SK-N-SH (cell line): ENCODE measurements at regions not wholly inside any gene's neighbourhood (a gene's known extent, or its start where the extent isn't known, plus 50 kb on each side); places are given as distances from the start of the nearest gene placed in this dataset.

ENCODE experiments used
- CTCF ChIA-PET: fragments of 300-600, 350-600 bp; formaldehyde crosslinking; extraction: SDS; loops from one replicate; lab custom pipeline; 2021; lab: Yijun Ruan, JAX
- POLR2A ChIA-PET: fragments of 350-600 bp; sonication (Branson Sonifier 250); formaldehyde crosslinking; extraction: SDS; loops from one replicate; lab custom pipeline; 2020; ENCODE audit warnings: antibody characterized with exemption, inconsistent platforms; lab: Yijun Ruan, JAX
- DNase-seq: peaks from one replicate; pipeline ENCODE4 v3.0.0; 2012
- H2AFZ ChIP-seq: fragments of 200-600 bp; sonication (generic); 2 replicates; pipeline ENCODE4 v1.8.1; 2016; ENCODE audit warnings: antibody characterized with exemption, mild to moderate bottlenecking, low read depth
- H3F3A ChIP-seq: fragments of 200-600 bp; sonication (generic); replicated peaks from 2 replicates; pipeline ENCODE3; 2016; ENCODE audit warnings: antibody characterized with exemption, mild to moderate bottlenecking; ENCODE audit not compliant: insufficient read depth
- H3K27ac ChIP-seq, 2 experiments: fragments of 200-500 bp in 1 of 2; fragments of 200-600 bp in 1 of 2; sonication (Bioruptor generic) in 1 of 2; sonication (generic), shearing (Covaris generic) in 1 of 2; 2 replicates each; pipeline versions ENCODE4 v1.5.1 to v1.6.1; 2014 to 2016; ENCODE audit warnings: low read depth in 2 of 2, inconsistent platforms in 1 of 2, low read length in 1 of 2, mild to moderate bottlenecking in 1 of 2, mixed read lengths in 1 of 2
- H3K27me3 ChIP-seq: fragments of 200-600 bp; sonication (generic), shearing (Covaris generic); 2 replicates; pipeline ENCODE4 v1.6.1; 2016; ENCODE audit warnings: mixed run types; ENCODE audit not compliant: insufficient read depth
- H3K36me3 ChIP-seq, 2 experiments: fragments of 200-500 bp in 1 of 2; fragments of 200-600 bp in 1 of 2; sonication (Bioruptor generic) in 1 of 2; sonication (generic) in 1 of 2; replicated peaks in 1 of 2; 2 replicates each; pipeline versions ENCODE3 to v1.5.1; 2014 to 2016; ENCODE audit warnings: low read length in 1 of 2, mild to moderate bottlenecking in 1 of 2; ENCODE audit not compliant: insufficient read depth in 2 of 2, control insufficient read depth in 1 of 2
- H3K4me1 ChIP-seq, 2 experiments: fragments of 200-500 bp in 1 of 2; fragments of 200-600 bp in 1 of 2; sonication (Bioruptor generic) in 1 of 2; sonication (generic), shearing (Covaris generic) in 1 of 2; 2 replicates each; pipeline versions ENCODE4 v1.5.1 to v1.6.1; 2014 to 2016; ENCODE audit warnings: low read depth in 1 of 2, low read length in 1 of 2, mixed run types in 1 of 2; ENCODE audit not compliant: insufficient read depth in 2 of 2, control insufficient read depth in 1 of 2
- H3K4me2 ChIP-seq: fragments of 200-600 bp; sonication (generic), shearing (Covaris generic); 2 replicates; pipeline ENCODE4 v1.6.1; 2017; ENCODE audit warnings: mixed run types
- H3K4me3 ChIP-seq, 2 experiments: fragments of 200-500 bp in 1 of 2; fragments of 200-600 bp in 1 of 2; sonication (Bioruptor generic) in 1 of 2; sonication (generic), shearing (Covaris generic) in 1 of 2; 2 replicates each; pipeline versions ENCODE4 v1.5.1 to v1.8.1; 2014 to 2016; ENCODE audit warnings: low read depth in 2 of 2, inconsistent platforms in 1 of 2, low read length in 1 of 2, mild to moderate bottlenecking in 1 of 2, mixed read lengths in 1 of 2, moderate library complexity in 1 of 2
- H3K79me2 ChIP-seq: fragments of 200-600 bp; sonication (generic); 2 replicates; pipeline ENCODE4 v1.8.1; 2017; ENCODE audit warnings: mild to moderate bottlenecking; ENCODE audit not compliant: insufficient read depth
- H3K9ac ChIP-seq: fragments of 200-600 bp; sonication (generic); 2 replicates; pipeline ENCODE4 v1.6.1; 2017; ENCODE audit warnings: mixed run types
- H3K9me2 ChIP-seq: fragments of 200-600 bp; sonication (generic); 2 replicates; pipeline ENCODE4 v1.6.1; 2017; ENCODE audit warnings: mixed run types
- H3K9me3 ChIP-seq: fragments of 200-600 bp; sonication (generic); 2 replicates; pipeline ENCODE4 v1.6.1; 2017; ENCODE audit warnings: mixed run types, mild to moderate bottlenecking, moderate library complexity
- H4K20me1 ChIP-seq: fragments of 200-600 bp; sonication (generic); 2 replicates; pipeline ENCODE4 v1.6.1; 2017; ENCODE audit warnings: mild to moderate bottlenecking, mixed run types; ENCODE audit not compliant: insufficient read depth
- CTCF ChIP-seq: fragments of 200-600 bp; sonication (generic); IDR thresholded peaks from 2 replicates; pipeline ENCODE4 v1.6.1; 2017; ENCODE audit warnings: antibody characterized with exemption, mild to moderate bottlenecking, moderate library complexity
- EP300 ChIP-seq, 2 experiments: IDR thresholded peaks; 2 replicates each; pipeline versions ENCODE4 v1.4.0 to v1.6.1; 2012; ENCODE audit warnings: borderline replicate concordance in 1 of 2, low read depth in 1 of 2, low read length in 1 of 2
- EZH2phosphoT487 ChIP-seq: fragments of 200-600 bp; sonication (generic); IDR thresholded peaks from 2 replicates; pipeline ENCODE4 v1.6.1; 2017; ENCODE audit warnings: low read depth, mixed run types, mild to moderate bottlenecking, antibody characterized with exemption, moderate library complexity, borderline replicate concordance
- FOSL2 ChIP-seq: IDR thresholded peaks from 2 replicates; pipeline ENCODE4 v1.4.0; 2012; ENCODE audit warnings: low read depth, mild to moderate bottlenecking, moderate library complexity, borderline replicate concordance
- FOXJ3 ChIP-seq: sonication (generic); formaldehyde crosslinking; IDR thresholded peaks from 2 replicates; pipeline ENCODE4 v1.5.1; 2020; ENCODE audit warnings: mild to moderate bottlenecking, missing genetic modification reagents
- FOXM1 ChIP-seq: IDR thresholded peaks from 2 replicates; pipeline ENCODE4 v1.4.0; 2012; ENCODE audit warnings: low read depth, mild to moderate bottlenecking
- GATA2 ChIP-seq: sonication (generic); formaldehyde crosslinking; IDR thresholded peaks from 2 replicates; pipeline ENCODE4 v1.5.0; 2020; ENCODE audit warnings: mild to moderate bottlenecking, missing genetic modification reagents
- IRF3 ChIP-seq: fragments of 150-350 bp; IDR thresholded peaks from 2 replicates; pipeline ENCODE4 v1.6.1; 2016; ENCODE audit warnings: mild to moderate bottlenecking, low read depth, low read length
- JUND ChIP-seq: IDR thresholded peaks from 2 replicates; pipeline ENCODE4 v1.4.0; 2012
- MEF2A ChIP-seq: IDR thresholded peaks from 2 replicates; pipeline ENCODE4 v1.4.0; 2012; ENCODE audit warnings: low read depth, borderline replicate concordance
- MXI1 ChIP-seq: IDR thresholded peaks from 2 replicates; pipeline ENCODE4 v1.6.1; 2012; ENCODE audit warnings: mild to moderate bottlenecking, low read depth, low read length, improper control_type of control experiment
- NRF1 ChIP-seq: IDR thresholded peaks from 2 replicates; pipeline ENCODE4 v1.6.1; 2012; ENCODE audit warnings: low read depth, mild to moderate bottlenecking, low read length
- PBX3 ChIP-seq: IDR thresholded peaks from 2 replicates; pipeline ENCODE4; 2012
- RFX5 ChIP-seq: IDR thresholded peaks from 2 replicates; pipeline ENCODE4 v1.6.1; 2012; ENCODE audit warnings: mild to moderate bottlenecking, improper control_type of control experiment, low read length
- RXRA ChIP-seq: IDR thresholded peaks from 2 replicates; pipeline ENCODE4 v1.4.0; 2012; ENCODE audit warnings: low read depth, mild to moderate bottlenecking, borderline replicate concordance
- TCF12 ChIP-seq: IDR thresholded peaks from 2 replicates; pipeline ENCODE4 v1.4.0; 2012
- YY1 ChIP-seq: IDR thresholded peaks from 2 replicates; pipeline ENCODE4 v1.4.0; 2012; ENCODE audit warnings: low read depth, mild to moderate bottlenecking
- WGBS: methylation state at CpG from one replicate; pipeline ENCODE4 v1.1.6; 2017; ENCODE audit warnings: low lambda C conversion rate; 5-methylcytosine and 5-hydroxymethylcytosine counted together

- H3K9me3 ChIP-seq, result no peaks in the 10 kb centered on the region
- no peaks in the 10 kb centered on the region for H3K36me3 ChIP-seq
- WGBS, result 8% methylated on average over 2 of the region's 2 CpGs
- no peak overlapping the region for H3K27ac ChIP-seq
- H2AFZ ChIP-seq, result no peak overlapping the region
- no peak overlapping the region for H3K9ac ChIP-seq
- no peaks in the 10 kb centered on the region for H4K20me1 ChIP-seq
- no peak for TF ChIP-seq EZH2phosphoT487
- TF ChIP-seq GATA2 (CRISPR knock-in tag), result no peak
- no peak for TF ChIP-seq TCF12
- no peak for TF ChIP-seq NRF1
- no peak for TF ChIP-seq RXRA
- TF ChIP-seq EP300 (IDR thresholded peaks at IDR 0.05; ENCODE audit: borderline replicate concordance in 1 of 2, low read depth in 1 of 2, low read length in 1 of 2), result no peak
- TF ChIP-seq IRF3, result no peak
- no peak for TF ChIP-seq MEF2A
- TF ChIP-seq FOXJ3 (CRISPR knock-in tag), result no peak
- no peak for TF ChIP-seq RFX5
- TF ChIP-seq CTCF, result no peak
- no peak for TF ChIP-seq PBX3
- TF ChIP-seq FOSL2, result no peak
- no peak for TF ChIP-seq MXI1
- TF ChIP-seq JUND, result no peak
- no peak for TF ChIP-seq FOXM1
- no peak overlapping the region for H3K4me3 ChIP-seq
- H3K79me2 ChIP-seq, result no peaks in the 10 kb centered on the region
- ChIA-PET CTCF (no interaction called here), POLR2A (no interaction called here)
- H3F3A ChIP-seq, result no peaks in the 10 kb centered on the region
- H3K27me3 ChIP-seq, result no peaks in the 10 kb centered on the region
- no peaks in the 10 kb centered on the region for H3K4me1 ChIP-seq
- H3K9me2 ChIP-seq, result no peaks in the 10 kb centered on the region
- no peak for DNase-seq
- no peak overlapping the region for H3K4me2 ChIP-seq
These were observed 536.6 kb upstream of the RAG2 start for GRCh38 chr11:37134637-37135036.

- WGBS, result 13% methylated on average over 2 of the region's 2 CpGs
- Histone ChIP-seq H3K27ac (no peak overlapping the region), H3K9ac (no peak overlapping the region), H3K27me3 (no peaks in the 10 kb centered on the region), H3K36me3 (no peaks in the 10 kb centered on the region), H4K20me1 (no peaks in the 10 kb centered on the region), H3K9me3 (no peaks in the 10 kb centered on the region), H3K4me3 (no peak overlapping the region), H3K4me2 (no peak overlapping the region), H3K79me2 (no peaks in the 10 kb centered on the region), H3K4me1 (no peaks in the 10 kb centered on the region), H3K9me2 (no peaks in the 10 kb centered on the region), H3F3A (no peaks in the 10 kb centered on the region), H2AFZ (no peak overlapping the region)
- no peak for TF ChIP-seq CTCF
- no peak for TF ChIP-seq YY1
- TF ChIP-seq IRF3, result no peak
- ChIA-PET POLR2A (no interaction called here), CTCF (no interaction called here)
- no peak for DNase-seq
These were observed 526.3 kb upstream of the RAG2 start for GRCh38 chr11:37124384-37124783.
